ENCODE measurements at regions not wholly inside any gene's neighbourhood (a gene's known extent, or its start where the extent isn't known, plus 50 kb on each side); places are given as distances from the start of the nearest gene placed in this dataset.
A peak's percentile ranks its signal among the peaks of the same experiment; 100 is the strongest.
"Not testable (repeated sequence)": the region's sequence is repeated elsewhere in the genome, so short reads cannot be mapped to it uniquely, and the experiment has no call there.

DNA sequence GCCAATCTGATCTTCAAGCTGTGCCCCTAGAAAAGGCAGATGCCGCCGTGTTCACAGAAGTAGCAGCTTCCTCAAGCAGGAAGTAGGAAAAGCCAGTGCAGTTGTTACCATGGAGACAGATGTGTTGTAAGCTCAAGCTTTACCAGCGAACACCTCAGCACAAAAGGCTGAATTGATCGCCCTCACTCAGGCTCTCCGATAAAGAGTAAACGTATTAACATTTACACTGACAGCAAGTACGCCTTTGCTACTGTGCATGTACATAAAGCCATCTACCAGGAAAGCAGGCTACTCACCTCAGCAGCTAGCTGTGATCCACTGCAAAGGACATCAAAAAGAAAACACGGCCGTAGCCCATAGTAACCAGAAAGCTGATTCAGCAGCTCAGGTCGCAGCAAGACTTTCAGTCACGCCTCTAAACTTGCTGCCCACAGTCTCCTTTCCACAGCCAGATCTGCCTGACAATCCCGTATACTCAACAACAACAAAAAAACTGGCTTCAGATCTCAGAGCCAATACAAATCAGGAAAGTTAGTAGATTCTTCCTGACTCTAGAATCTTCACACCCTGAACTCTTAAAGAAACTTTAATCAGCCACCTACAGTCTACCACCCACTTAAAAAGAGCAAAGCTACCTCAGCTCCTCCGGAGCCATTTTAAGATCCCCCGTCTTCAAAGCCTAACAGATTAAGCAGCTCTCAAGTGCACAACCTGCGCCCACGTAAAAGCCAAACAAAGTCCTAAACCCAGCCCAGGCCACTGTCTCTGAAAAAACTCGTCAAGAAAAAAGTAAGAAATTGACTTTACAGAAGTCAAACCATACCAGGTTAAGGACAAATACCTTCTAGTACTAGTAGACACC is 160.0 kb downstream of the DEFB131A start:
- FAIRE-seq: not testable (repeated sequence)

DNA sequence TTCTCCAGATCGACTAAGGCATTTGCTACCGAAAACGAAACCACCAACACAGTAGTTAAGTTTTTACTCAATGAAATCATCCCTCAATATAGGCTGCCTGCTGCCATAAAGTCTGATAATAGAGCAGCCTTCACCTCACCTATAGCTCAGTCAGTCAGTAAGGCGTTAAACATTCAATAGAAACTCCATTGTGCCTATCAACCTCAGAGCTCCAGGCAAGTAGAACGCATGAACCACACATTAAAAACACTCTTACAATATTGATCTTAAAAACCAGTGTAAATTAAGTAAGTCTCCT is 160.6 kb downstream of the DEFB131A start:
- FAIRE-seq; DNase-seq (ENCODE audit: low spot score): not testable (repeated sequence)

More for the DNA sequence above, 160.0 kb downstream of the DEFB131A start:
- not testable (repeated sequence) for DNase-seq (ENCODE audit: low spot score)

- FAIRE-seq (no peak), DNase-seq (ENCODE audit: low spot score) (no peak)
These were observed 164.1 kb downstream of the DEFB131A start for GRCh38 chr4:9608300-9608699.

DNA sequence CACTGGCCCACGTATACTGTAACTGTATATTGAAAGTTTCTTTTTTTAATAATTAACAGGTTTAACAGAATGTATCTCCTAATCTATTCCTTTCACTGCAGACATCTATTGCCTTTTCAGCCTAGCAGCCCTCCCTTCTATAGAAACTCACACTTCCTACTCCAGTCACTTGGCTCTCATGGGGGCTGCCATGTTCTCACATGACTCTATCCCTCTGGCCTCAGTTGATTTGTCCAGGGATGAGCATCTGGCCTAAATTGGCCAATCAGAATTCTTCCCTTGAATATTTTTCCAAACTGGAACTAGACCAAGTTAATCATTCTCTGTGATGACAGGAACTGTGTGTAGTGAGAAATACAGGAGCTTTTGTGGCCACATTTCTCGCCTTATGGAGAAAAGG is 166.1 kb downstream of the DEFB131A start:
- FAIRE-seq; DNase-seq (ENCODE audit: low spot score): not testable (repeated sequence)

- no peak for DNase-seq (ENCODE audit: low spot score)
- FAIRE-seq: no peak
These were observed 166.9 kb downstream of the DEFB131A start for GRCh38 chr4:9611101-9611500.

DNA sequence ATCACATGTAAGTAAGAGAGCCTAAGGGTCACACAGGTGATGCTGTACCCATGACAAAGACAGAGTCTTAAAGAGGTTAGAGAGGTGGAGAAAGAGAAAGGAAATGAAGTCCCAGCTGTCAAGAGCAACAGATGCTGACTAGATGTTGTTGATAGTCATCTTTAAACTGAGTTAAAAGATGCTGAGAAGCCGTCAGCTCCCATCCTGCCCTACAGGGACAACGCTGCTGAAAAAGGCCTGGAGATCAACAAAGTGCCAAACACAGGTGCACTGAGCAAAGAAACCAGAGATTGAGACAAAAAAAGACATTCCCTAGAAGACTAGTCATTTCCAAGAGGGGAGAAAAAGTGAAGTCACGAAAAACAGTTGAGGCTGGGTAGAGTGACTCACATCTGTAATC is 145.0 kb upstream of the DRD5 start:
- not testable (repeated sequence) for FAIRE-seq; DNase-seq (ENCODE audit: low spot score)

- FAIRE-seq; DNase-seq (ENCODE audit: low spot score): not testable (repeated sequence)
These were observed 121.8 kb upstream of the DRD5 start for GRCh38 chr4:9659678-9660077.

DNA sequence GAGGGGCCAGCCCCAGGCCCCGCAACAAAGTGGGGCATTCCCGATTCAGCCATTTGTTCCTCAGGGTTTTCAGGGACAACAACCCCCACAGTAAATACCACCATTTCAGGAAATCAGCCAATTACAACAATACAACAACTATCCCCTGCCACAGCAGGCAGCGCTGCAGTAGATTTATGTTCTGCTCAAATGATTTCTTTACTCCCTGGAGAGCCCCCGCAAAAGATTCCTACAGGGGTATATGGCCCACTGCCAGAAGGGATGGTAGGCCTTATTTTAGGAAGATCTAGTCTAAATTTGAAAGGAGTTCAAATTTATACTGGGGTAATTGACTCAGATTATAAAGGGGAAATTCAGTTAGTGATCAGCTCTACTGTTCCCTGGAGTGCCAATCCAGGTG is 120.5 kb upstream of the DRD5 start:
- FAIRE-seq; DNase-seq (ENCODE audit: low spot score): not testable (repeated sequence)

GRCh38 chr4:9670725-9671124 is 110.7 kb upstream of the DRD5 start:
- not testable (repeated sequence) for DNase-seq (ENCODE audit: low spot score); FAIRE-seq

GRCh38 chr4:9677357-9677756 is 104.1 kb upstream of the DRD5 start:
- not testable (repeated sequence) for DNase-seq (ENCODE audit: low spot score); FAIRE-seq

DNA sequence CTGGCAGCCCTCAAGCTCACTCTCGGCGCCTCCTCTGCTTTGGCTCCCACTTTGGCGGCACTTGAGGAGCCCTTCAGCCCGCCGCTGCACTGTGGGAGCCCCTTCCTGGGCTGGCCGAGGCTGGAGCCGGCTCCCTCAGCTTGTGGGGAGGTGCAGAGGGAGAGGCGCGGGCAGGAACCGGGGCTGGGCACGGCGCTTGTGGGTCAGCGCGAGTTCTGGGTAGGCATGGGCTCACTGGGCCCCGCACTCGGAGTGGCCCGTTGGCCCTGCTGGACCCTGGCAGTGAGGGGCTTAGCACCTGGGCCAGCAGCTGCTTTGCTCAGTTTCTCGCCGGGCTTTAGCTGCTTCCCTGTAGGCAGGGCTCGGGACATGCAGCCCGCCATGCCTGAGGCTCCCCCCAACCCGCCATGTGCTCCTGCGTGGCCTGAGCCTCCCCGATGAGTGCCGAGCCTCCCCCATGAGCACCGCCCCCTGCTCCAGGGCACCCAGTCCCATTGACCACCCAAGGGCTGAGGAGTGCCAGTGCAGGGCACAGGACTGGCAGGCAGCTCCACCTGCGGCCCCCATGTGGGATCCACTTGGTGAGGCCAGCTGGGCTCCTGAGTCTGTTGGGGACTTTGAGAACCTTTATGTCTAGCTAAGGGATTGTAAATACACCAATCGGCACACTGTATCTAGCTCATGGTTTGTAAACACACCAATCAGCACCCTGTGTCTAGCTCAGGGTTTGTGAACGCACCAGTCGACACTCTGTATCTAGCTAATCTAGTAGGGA is 101.5 kb upstream of the DRD5 start:
- no peak for FAIRE-seq
- DNase-seq (ENCODE audit: low spot score): no peak

DNA sequence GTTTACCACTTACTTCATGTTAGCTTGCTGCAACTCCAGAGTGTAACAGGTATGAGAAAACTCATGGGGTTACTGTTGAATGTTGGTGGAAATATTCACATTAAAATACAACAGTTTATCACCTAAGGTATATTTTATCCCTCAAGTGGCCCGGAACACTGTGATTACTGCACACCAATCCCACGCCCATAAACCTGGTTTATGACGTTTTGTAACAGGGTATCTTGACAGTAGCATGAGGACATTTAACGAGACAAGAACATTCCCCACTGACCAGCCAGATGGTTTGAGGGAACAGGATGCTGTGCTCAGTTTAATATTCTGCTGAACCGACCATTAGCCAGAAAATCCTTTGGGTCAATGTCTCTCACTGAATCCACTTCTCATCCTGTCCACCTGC is 98.3 kb upstream of the DRD5 start:
- FAIRE-seq; DNase-seq (ENCODE audit: low spot score): not testable (repeated sequence)

DNA sequence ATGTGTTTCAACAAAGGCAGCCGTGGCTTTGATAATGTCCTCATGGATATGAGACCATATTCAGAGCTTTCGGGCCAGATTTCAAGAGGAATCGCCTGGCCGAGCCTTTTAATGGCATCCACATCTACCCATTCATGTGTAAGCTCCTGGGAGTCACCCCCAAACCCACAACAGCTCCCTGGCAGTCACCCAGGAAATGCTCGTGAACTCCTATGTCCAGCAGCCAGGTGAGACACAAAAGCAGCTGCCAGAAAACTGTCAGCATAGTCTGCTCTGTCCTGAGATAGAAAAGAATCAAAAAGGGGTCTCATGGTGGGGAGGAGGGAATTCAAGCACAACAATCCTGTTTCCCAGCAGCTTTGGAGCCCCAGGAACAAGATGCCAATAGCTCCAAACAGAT is 96.4 kb upstream of the DRD5 start:
- FAIRE-seq; DNase-seq (ENCODE audit: low spot score): not testable (repeated sequence)

GRCh38 chr4:9685692-9686091 is 95.7 kb upstream of the DRD5 start:
- no peak for DNase-seq (ENCODE audit: low spot score)
- no peak for FAIRE-seq

- FAIRE-seq; DNase-seq (ENCODE audit: low spot score): not testable (repeated sequence)
These were observed 90.7 kb upstream of the DRD5 start for GRCh38 chr4:9690636-9691237.

DNA sequence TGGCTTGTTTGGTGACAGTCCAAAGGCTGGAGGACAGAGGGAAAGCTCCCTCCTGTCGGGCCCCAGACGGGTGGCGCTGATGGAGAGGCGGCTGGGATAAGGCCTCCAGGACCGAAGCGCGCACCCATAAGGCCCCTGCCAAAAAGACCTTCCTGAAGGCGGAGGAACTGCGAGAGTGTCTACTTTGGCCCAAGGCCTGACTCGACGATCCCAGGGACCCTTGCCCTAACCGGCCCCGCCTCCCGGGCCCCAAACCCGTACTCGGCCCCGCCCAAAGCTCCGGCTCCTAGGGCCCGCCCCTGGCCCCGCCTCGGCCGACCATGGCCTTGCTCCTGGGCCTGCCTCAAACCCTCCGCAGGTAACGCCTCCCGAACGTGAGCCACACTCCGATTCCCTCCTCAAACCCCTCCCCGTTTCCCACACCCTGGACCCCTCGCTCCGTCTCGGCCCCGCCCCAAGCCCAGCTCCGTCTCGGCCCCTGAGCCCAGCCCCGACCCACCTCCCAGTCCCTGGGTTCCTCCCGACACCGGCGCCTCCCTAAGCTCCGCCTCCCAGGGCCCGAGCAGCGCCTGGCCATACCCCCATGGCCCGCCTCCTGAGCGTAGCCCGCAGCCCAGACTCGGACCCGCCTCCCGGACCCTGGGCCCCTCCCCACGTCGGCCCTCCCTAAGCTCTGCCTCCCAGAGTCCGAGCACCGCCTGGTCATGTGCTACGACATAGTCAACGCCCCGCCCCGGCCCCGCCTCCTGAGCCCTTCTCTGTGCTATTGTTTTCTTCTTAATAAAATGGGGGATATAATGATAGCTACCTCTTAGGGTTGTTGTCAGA is 90.0 kb upstream of the DRD5 start:
- FAIRE-seq (no peak), DNase-seq (ENCODE audit: low spot score) (peak; percentile 11)

GRCh38 chr4:9692791-9693491 is 88.5 kb upstream of the DRD5 start:
- not testable (repeated sequence) for DNase-seq (ENCODE audit: low spot score); FAIRE-seq

DNA sequence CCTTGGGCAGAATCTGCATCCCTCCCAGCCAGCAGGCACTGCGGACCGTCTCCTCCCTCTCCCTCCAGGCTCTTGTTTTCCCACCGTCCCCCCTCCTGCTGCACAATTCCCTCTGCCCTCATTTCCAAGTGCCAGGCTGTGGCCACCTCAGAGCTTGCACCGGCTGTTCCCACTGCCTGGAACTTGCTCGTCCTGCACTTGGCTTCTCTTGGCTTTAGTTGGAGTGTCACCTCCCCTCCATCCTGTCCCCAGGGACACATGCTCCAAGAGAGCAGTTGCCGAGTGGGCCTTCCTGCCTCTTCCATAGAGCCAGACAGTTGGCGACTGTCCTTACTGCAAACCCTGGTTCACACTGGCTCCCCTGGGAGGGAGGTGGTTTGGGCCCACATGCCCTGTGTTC is 87.0 kb upstream of the DRD5 start:
- FAIRE-seq; DNase-seq (ENCODE audit: low spot score): not testable (repeated sequence)

DNA sequence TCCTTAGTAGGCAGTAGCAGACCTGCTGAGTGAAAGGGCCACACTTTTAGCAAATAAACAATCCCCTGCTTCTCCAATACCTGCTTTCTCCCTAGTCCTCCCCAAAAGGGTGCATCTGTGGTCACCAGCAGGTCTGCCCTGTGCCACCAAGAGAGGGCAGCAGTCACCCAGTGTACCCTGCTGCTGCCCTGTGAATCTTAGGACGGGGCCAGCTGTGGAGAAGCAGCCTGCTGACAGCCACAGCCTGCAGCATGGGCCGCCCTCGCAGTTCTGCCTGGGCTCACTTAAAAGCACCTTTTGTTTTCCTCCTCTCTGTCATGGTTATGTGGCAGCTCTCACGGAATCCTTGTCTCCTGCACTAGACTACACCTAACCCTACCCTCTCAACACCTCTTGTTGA is 85.4 kb upstream of the DRD5 start:
- not testable (repeated sequence) for DNase-seq (ENCODE audit: low spot score); FAIRE-seq

DNA sequence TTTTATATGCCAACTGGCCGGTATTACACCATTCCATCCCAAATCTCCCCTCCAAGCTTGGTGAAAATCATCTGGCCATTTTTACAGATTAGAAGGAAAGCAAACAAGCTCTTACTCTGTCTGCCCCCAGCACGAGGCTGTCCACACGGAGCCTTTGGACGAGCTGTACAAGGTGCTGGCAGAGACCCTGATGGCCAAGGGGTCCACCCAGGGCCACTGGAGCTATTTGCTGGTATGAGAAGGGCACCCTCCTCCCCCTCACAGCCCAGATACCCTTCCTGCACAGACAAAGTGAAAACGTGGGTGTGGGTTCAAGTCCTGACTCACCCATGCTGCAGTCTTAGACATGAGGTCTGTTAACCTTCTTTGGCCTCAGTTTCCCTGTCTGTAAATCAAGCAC is 84.9 kb upstream of the DRD5 start:
- not testable (repeated sequence) for FAIRE-seq; DNase-seq (ENCODE audit: low spot score)
